ENCODE measurements at regions not wholly inside any gene's neighbourhood (a gene's known extent, or its start where the extent isn't known, plus 50 kb on each side); places are given as distances from the start of the nearest gene placed in this dataset.

DNA sequence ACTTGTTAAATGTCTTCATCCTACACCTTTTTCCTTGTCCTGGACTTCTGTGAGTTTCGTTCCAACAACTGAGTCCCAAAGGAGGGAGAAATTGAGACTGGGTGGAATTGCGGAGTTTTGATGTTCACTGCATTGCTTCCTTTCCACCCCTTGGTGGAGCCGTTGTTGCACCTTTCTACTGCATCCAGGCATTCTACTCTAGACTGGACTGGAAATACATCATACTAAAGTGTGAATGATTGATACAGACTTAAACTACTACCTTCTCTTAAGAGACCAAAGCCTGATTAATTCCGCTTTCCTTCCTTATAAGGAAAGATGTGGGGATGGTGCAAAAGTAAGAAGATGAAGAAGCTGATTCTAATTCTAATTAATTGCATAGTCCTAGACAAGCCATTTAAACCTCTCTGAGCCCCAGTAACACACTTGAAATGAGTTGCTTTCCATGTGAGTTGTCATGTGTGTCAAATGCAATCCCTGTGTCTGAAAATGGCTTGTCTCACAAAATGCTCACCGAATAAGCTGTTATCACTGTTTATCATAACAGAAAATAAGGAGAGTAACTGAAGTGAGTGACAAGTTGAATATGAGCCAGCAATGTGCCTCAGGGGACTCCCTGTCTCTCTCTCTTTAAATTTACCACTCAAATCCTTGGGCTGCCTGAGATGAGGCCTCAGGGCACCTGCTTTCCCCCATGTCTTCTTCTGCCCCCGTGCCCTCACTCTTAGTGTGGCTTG, 338.3 kb upstream of the CHD6 start:
- no peaks in the 10 kb centered on the region for H3K9me3 ChIP-seq (ENCODE audit: control insufficient read depth in 5 of 5, low read length in 5 of 5)
- H3K27ac ChIP-seq (ENCODE audit: low read depth, low read length) = no peak overlapping the region
- H3K4me1 ChIP-seq (ENCODE audit: control insufficient read depth in 5 of 5, insufficient read depth in 5 of 5, low read length in 5 of 5) = no peaks in the 10 kb centered on the region
- H3K4me3 ChIP-seq (ENCODE audit: low read depth in 1 of 5, low read length in 5 of 5) = no peak overlapping the region
- H3K36me3 ChIP-seq (ENCODE audit: control insufficient read depth in 5 of 5, insufficient read depth in 5 of 5, low read length in 5 of 5) = no peaks in the 10 kb centered on the region
- H3K9ac ChIP-seq (ENCODE audit: low read length in 5 of 5) = no peak overlapping the region
- peaks cover 0 to 4% (median 2%) of the 10 kb centered on the region in 5 donors for H3K27me3 ChIP-seq (ENCODE audit: control insufficient read depth in 5 of 5, insufficient read depth in 4 of 5, low read length in 5 of 5)

DNA sequence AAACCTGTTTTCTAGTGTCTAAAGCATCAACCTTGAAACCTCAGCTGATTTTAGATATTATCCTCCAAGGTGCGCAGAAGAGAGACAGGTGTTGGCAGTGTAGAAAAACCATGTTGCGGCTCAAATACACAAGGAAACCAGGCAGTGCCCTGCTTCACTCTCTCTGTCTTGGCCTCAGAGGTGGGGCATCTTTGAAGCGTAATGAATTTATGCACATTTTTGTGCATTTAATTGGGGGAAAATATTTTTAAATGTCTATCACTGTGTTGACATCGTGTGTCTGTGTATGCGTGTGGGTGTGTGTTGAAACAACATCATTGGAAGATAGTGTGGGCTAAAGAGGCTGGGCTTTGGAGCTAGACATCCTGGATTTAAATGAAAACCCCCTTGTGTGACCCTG, 334.0 kb upstream of the CHD6 start:
- Histone ChIP-seq H3K9me3 (ENCODE audit: control insufficient read depth in 5 of 5, low read length in 5 of 5) (no peaks in the 10 kb centered on the region), H3K4me3 (ENCODE audit: low read depth in 1 of 5, low read length in 5 of 5) (no peak overlapping the region), H3K27ac (ENCODE audit: low read depth, low read length) (no peak overlapping the region), H3K36me3 (ENCODE audit: control insufficient read depth in 5 of 5, insufficient read depth in 5 of 5, low read length in 5 of 5) (no peaks in the 10 kb centered on the region), H3K9ac (ENCODE audit: low read length in 5 of 5) (no peak overlapping the region), H3K27me3 (ENCODE audit: control insufficient read depth in 5 of 5, insufficient read depth in 4 of 5, low read length in 5 of 5) (no peaks in the 10 kb centered on the region), H3K4me1 (ENCODE audit: control insufficient read depth in 5 of 5, insufficient read depth in 5 of 5, low read length in 5 of 5) (no peaks in the 10 kb centered on the region)

DNA sequence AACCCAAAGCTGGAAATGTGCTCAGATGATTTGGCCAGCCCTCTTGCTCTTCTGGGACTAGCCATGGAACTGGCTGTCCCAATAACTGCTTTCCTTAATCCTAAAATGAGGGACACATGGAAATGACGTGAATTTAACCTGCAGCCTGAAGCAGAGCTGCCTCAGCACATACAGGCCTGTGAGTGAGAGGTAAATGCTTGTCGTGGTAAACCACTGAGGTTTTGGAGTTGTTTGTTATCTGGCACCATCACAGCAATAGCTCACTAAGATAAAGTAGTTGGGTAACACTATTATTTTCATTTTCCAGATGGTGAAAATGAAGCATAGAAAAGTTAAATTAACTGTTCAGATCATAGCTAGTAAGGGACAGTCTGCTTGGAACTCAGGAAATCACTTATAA, 333.4 kb upstream of the CHD6 start:
- Histone ChIP-seq H3K27me3 (ENCODE audit: control insufficient read depth in 5 of 5, insufficient read depth in 4 of 5, low read length in 5 of 5) (no peaks in the 10 kb centered on the region), H3K9ac (ENCODE audit: low read length in 5 of 5) (no peak overlapping the region)

DNA sequence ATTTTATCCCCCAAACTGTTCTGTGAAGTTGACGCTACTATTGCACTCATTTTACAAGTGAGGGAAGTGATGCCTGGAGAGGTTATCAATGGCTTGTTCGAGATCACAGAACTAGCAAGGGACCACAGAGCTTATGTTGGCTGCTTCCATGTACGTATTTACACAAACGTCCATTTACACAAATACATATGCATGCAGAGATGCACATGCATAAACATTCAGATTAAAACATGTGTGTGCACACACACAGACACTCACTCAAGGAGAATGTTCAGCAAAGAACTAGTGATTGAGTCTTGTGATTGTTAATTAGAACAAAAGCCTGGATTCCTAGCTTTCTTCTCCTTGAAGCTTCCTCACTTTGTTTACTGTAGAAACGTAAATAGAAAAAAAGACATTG, 321.5 kb upstream of the CHD6 start:
- Histone ChIP-seq H3K4me3 (ENCODE audit: low read depth in 1 of 5, low read length in 5 of 5) (no peak overlapping the region), H3K4me1 (ENCODE audit: control insufficient read depth in 5 of 5, insufficient read depth in 5 of 5, low read length in 5 of 5) (no peaks in the 10 kb centered on the region), H3K27ac (ENCODE audit: low read depth, low read length) (no peak overlapping the region), H3K36me3 (ENCODE audit: control insufficient read depth in 5 of 5, insufficient read depth in 5 of 5, low read length in 5 of 5) (no peaks in the 10 kb centered on the region), H3K9me3 (ENCODE audit: control insufficient read depth in 5 of 5, low read length in 5 of 5) (no peaks in the 10 kb centered on the region), H3K9ac (ENCODE audit: low read length in 5 of 5) (no peak overlapping the region), H3K27me3 (ENCODE audit: control insufficient read depth in 5 of 5, insufficient read depth in 4 of 5, low read length in 5 of 5) (peaks cover 0 to 7% (median 0%) of the 10 kb centered on the region in 5 donors)

More for the DNA sequence above, 333.4 kb upstream of the CHD6 start:
- H3K36me3 ChIP-seq (ENCODE audit: control insufficient read depth in 5 of 5, insufficient read depth in 5 of 5, low read length in 5 of 5) = no peaks in the 10 kb centered on the region
- H3K4me3 ChIP-seq (ENCODE audit: low read depth in 1 of 5, low read length in 5 of 5) = no peak overlapping the region
- H3K27ac ChIP-seq (ENCODE audit: low read depth, low read length) = no peak overlapping the region
- no peaks in the 10 kb centered on the region for H3K9me3 ChIP-seq (ENCODE audit: control insufficient read depth in 5 of 5, low read length in 5 of 5)
- no peaks in the 10 kb centered on the region for H3K4me1 ChIP-seq (ENCODE audit: control insufficient read depth in 5 of 5, insufficient read depth in 5 of 5, low read length in 5 of 5)

DNA sequence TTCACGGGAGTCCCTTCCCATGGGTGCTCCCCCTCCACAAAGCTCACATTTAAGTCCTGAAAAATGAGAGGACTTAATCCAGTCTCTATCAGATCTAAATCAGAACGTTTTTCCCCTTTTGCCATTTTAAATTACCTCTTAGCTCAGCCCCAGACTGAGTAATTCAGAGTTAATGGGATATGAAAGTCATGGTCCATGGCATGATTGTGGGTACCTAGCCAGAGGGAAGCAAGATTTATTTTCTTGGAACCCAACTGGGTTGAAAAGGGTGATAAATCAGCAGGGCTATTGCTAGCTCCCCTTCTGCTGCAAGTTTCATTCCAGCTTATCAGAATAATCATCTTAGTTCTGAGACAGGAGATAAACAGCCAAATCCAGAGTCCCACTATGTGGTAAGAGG, 320.2 kb upstream of the CHD6 start:
- Histone ChIP-seq H3K4me1 (ENCODE audit: control insufficient read depth in 5 of 5, insufficient read depth in 5 of 5, low read length in 5 of 5) (no peaks in the 10 kb centered on the region), H3K9ac (ENCODE audit: low read length in 5 of 5) (no peak overlapping the region), H3K36me3 (ENCODE audit: control insufficient read depth in 5 of 5, insufficient read depth in 5 of 5, low read length in 5 of 5) (no peaks in the 10 kb centered on the region), H3K27me3 (ENCODE audit: control insufficient read depth in 5 of 5, insufficient read depth in 4 of 5, low read length in 5 of 5) (peaks cover 0 to 7% (median 0%) of the 10 kb centered on the region in 5 donors), H3K27ac (ENCODE audit: low read depth, low read length) (no peak overlapping the region), H3K9me3 (ENCODE audit: control insufficient read depth in 5 of 5, low read length in 5 of 5) (no peaks in the 10 kb centered on the region), H3K4me3 (ENCODE audit: low read depth in 1 of 5, low read length in 5 of 5) (no peak overlapping the region)

DNA sequence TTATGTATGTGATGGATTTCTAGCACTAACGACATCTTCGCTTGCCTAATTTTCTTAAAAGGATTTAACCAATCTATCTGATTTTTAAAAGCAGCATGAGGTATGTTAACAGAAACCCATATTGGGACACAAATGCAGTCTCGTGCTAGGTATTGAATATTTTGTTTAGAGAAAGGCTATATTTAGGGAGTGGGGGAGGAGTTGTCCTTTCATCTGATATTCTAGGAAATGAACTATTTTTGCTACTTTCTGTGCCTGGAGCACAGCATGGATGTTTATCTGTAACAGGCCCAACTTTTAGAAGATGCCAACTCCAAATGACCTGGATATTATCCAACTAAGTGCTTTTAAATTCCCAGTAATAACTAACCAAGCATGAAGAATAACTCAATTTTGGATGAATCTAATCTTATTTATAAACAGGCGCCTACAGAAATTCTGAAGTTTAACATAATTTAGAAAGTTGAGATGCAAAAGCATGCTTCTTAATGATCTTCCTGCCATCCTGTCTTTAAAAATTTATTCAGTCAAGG, 317.1 kb upstream of the CHD6 start:
- no peaks in the 10 kb centered on the region for H3K36me3 ChIP-seq (ENCODE audit: control insufficient read depth in 5 of 5, insufficient read depth in 5 of 5, low read length in 5 of 5)
- no peaks in the 10 kb centered on the region for H3K9me3 ChIP-seq (ENCODE audit: control insufficient read depth in 5 of 5, low read length in 5 of 5)
- H3K4me3 ChIP-seq (ENCODE audit: low read depth in 1 of 5, low read length in 5 of 5) = no peak overlapping the region
- peaks cover 0 to 3% (median 0%) of the 10 kb centered on the region in 5 donors for H3K27me3 ChIP-seq (ENCODE audit: control insufficient read depth in 5 of 5, insufficient read depth in 4 of 5, low read length in 5 of 5)
- H3K27ac ChIP-seq (ENCODE audit: low read depth, low read length) = no peak overlapping the region
- H3K4me1 ChIP-seq (ENCODE audit: control insufficient read depth in 5 of 5, insufficient read depth in 5 of 5, low read length in 5 of 5) = no peaks in the 10 kb centered on the region
- H3K9ac ChIP-seq (ENCODE audit: low read length in 5 of 5) = no peak overlapping the region

DNA sequence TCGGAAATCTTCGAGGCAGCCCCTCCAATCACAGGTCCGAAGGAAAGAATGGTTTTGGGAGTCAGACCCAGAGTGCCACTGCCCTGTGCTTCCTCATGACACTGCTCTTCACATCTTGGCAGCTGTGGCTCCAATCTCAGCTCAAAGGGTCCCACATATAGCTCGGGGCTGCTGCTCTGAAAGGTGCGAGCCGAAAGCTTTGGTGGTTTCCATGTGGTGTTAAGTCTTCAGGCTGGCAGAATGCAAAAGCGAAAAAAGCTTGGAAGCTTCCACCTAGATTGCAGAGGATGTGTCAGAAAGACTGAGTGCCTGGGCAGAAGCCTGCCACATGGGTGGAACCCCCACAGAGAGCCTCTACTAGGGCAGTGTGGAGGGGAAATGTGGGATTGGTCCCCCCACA, 314.3 kb upstream of the CHD6 start:
- Histone ChIP-seq H3K9ac (ENCODE audit: low read length in 5 of 5) (no peak overlapping the region), H3K4me3 (ENCODE audit: low read depth in 1 of 5, low read length in 5 of 5) (no peak overlapping the region), H3K4me1 (ENCODE audit: control insufficient read depth in 5 of 5, insufficient read depth in 5 of 5, low read length in 5 of 5) (no peaks in the 10 kb centered on the region), H3K36me3 (ENCODE audit: control insufficient read depth in 5 of 5, insufficient read depth in 5 of 5, low read length in 5 of 5) (no peaks in the 10 kb centered on the region), H3K27me3 (ENCODE audit: control insufficient read depth in 5 of 5, insufficient read depth in 4 of 5, low read length in 5 of 5) (peaks cover 0 to 3% (median 0%) of the 10 kb centered on the region in 5 donors), H3K27ac (ENCODE audit: low read depth, low read length) (no peak overlapping the region), H3K9me3 (ENCODE audit: control insufficient read depth in 5 of 5, low read length in 5 of 5) (no peaks in the 10 kb centered on the region)

DNA sequence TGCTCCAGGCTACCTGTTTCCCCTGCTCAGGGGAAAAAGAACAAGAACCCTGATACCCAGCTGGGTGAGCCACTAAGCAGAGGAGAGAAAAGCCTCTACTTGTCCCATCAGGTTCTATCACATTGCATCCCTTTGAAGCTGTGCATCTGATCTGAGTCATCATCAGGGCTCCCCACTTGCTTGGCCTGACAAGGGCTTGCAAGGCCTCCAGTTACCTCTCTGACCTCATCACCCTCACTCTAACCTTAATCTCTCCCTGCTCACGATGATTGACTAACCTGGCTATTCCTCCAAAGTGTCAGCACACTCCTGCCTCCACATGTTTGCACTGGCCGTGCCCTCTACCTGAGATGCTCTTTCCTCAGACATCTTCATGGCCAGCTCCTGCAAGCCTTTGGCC, 309.5 kb upstream of the CHD6 start:
- Histone ChIP-seq H3K4me1 (ENCODE audit: control insufficient read depth in 5 of 5, insufficient read depth in 5 of 5, low read length in 5 of 5) (no peaks in the 10 kb centered on the region), H3K27me3 (ENCODE audit: control insufficient read depth in 5 of 5, insufficient read depth in 4 of 5, low read length in 5 of 5) (peaks cover 0 to 12% (median 5%) of the 10 kb centered on the region in 5 donors), H3K4me3 (ENCODE audit: low read depth in 1 of 5, low read length in 5 of 5) (no peak overlapping the region), H3K36me3 (ENCODE audit: control insufficient read depth in 5 of 5, insufficient read depth in 5 of 5, low read length in 5 of 5) (no peaks in the 10 kb centered on the region), H3K9me3 (ENCODE audit: control insufficient read depth in 5 of 5, low read length in 5 of 5) (no peaks in the 10 kb centered on the region), H3K9ac (ENCODE audit: low read length in 5 of 5) (no peak overlapping the region), H3K27ac (ENCODE audit: low read depth, low read length) (no peak overlapping the region)

DNA sequence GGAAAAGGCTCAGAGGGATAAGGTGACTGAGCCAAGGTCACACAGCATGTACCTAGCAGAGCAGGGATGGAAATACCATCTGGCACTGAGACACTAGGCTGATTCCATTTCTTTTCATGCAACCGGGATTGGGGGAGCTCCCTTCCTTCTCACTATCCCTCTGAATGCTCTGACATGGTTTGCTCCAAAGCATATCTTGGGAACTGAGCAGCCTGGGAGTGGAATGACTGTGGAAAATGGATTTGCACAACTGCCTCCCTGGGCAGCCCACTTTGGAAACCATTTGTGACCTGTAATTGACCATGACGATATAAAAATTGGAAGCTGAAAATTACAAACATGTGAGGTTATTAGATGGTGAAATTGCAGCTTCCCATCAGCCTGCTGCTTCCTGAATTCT, 309.0 kb upstream of the CHD6 start:
- Histone ChIP-seq H3K9me3 (ENCODE audit: control insufficient read depth in 5 of 5, low read length in 5 of 5) (no peaks in the 10 kb centered on the region), H3K27ac (ENCODE audit: low read depth, low read length) (no peak overlapping the region), H3K9ac (ENCODE audit: low read length in 5 of 5) (no peak overlapping the region), H3K4me1 (ENCODE audit: control insufficient read depth in 5 of 5, insufficient read depth in 5 of 5, low read length in 5 of 5) (no peaks in the 10 kb centered on the region), H3K27me3 (ENCODE audit: control insufficient read depth in 5 of 5, insufficient read depth in 4 of 5, low read length in 5 of 5) (peaks cover 0 to 12% (median 5%) of the 10 kb centered on the region in 5 donors), H3K36me3 (ENCODE audit: control insufficient read depth in 5 of 5, insufficient read depth in 5 of 5, low read length in 5 of 5) (no peaks in the 10 kb centered on the region), H3K4me3 (ENCODE audit: low read depth in 1 of 5, low read length in 5 of 5) (no peak overlapping the region)

DNA sequence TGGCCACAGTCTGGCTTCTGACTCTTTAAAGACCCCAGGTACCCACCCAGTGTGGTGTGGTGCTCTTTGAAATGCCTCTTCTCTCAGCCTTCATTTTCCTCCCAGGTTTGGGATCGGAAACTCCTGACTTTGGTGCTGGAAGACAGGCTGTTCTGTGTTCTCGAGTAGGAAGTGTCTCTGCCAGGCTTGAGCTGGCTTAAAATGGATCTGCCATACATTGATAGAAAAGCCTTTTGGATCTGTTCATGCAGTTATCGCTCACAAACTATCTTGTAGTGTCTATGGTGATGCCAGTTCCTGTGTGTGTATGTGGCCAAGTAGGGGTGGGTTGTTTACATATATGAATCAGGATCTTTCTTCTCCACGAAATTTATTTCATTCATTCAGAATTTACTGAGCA, 307.3 kb upstream of the CHD6 start:
- H3K36me3 ChIP-seq (ENCODE audit: control insufficient read depth in 5 of 5, insufficient read depth in 5 of 5, low read length in 5 of 5) = no peaks in the 10 kb centered on the region
- no peaks in the 10 kb centered on the region for H3K9me3 ChIP-seq (ENCODE audit: control insufficient read depth in 5 of 5, low read length in 5 of 5)

More for the DNA sequence above, 307.3 kb upstream of the CHD6 start:
- H3K4me1 ChIP-seq (ENCODE audit: control insufficient read depth in 5 of 5, insufficient read depth in 5 of 5, low read length in 5 of 5) = no peaks in the 10 kb centered on the region
- no peak overlapping the region for H3K9ac ChIP-seq (ENCODE audit: low read length in 5 of 5)
- no peak overlapping the region for H3K4me3 ChIP-seq (ENCODE audit: low read depth in 1 of 5, low read length in 5 of 5)
- H3K27me3 ChIP-seq (ENCODE audit: control insufficient read depth in 5 of 5, insufficient read depth in 4 of 5, low read length in 5 of 5) = peaks cover 0 to 12% (median 5%) of the 10 kb centered on the region in 5 donors
- H3K27ac ChIP-seq (ENCODE audit: low read depth, low read length) = no peak overlapping the region
